ENCODE measurements at regions not wholly inside any gene's neighbourhood (a gene's known extent, or its start where the extent isn't known, plus 50 kb on each side); places are given as distances from the start of the nearest gene placed in this dataset.

DNA sequence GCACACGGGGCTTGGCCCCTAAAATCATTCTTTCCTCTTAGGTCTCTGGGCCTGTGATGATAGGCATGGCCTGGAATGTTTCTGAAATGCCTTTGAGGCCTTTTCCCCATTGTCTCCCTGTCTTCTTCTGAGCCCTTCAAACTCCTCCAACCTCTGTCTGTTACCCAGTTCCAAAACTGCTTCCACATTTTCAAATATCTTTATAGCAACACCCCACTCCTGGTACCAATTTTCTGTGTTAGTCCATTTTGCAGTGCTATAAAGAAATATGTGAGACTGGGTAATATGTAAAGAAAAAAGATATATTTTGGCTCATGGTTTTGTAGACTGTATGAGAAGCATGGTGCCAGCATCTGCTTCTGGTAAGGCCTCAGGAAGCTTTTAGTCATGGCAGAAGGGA is 158.8 kb downstream of the TM2D1 start:
- intact Hi-C loops (cut with DNase I; ENCODE audit: low total_unique reads), result no loop called here
- Histone ChIP-seq H3K27me3 (replicated peaks in 1 of 7) (no peaks in the 10 kb centered on the region), H3K36me3 (no peaks in the 10 kb centered on the region), H3K27ac (no peak overlapping the region), H3K9me3 (peaks cover 4 to 37% (median 25%) of the 10 kb centered on the region in 8 donors), H3K4me3 (no peak overlapping the region), H3K4me1 (no peaks in the 10 kb centered on the region)
- DNase-seq, result no peak
- 60 to 100% (median 91%) methylated on average over 1 of the region's 1 CpG for WGBS, 5 donors
- TF ChIP-seq POLR2AphosphoS5 (IDR thresholded peaks at IDR 0.05) (no peak), POLR2A (IDR thresholded peaks at IDR 0.05) (no peak)
- TF ChIP-seq, protein P1, sequence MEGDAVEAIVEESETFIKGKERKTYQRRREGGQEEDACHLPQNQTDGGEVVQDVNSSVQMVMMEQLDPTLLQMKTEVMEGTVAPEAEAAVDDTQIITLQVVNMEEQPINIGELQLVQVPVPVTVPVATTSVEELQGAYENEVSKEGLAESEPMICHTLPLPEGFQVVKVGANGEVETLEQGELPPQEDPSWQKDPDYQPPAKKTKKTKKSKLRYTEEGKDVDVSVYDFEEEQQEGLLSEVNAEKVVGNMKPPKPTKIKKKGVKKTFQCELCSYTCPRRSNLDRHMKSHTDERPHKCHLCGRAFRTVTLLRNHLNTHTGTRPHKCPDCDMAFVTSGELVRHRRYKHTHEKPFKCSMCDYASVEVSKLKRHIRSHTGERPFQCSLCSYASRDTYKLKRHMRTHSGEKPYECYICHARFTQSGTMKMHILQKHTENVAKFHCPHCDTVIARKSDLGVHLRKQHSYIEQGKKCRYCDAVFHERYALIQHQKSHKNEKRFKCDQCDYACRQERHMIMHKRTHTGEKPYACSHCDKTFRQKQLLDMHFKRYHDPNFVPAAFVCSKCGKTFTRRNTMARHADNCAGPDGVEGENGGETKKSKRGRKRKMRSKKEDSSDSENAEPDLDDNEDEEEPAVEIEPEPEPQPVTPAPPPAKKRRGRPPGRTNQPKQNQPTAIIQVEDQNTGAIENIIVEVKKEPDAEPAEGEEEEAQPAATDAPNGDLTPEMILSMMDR (IDR thresholded peaks at IDR 0.05 in 8 of 11, conservative IDR thresholded peaks at IDR 0.05 in 3 of 11), result no peak

DNA sequence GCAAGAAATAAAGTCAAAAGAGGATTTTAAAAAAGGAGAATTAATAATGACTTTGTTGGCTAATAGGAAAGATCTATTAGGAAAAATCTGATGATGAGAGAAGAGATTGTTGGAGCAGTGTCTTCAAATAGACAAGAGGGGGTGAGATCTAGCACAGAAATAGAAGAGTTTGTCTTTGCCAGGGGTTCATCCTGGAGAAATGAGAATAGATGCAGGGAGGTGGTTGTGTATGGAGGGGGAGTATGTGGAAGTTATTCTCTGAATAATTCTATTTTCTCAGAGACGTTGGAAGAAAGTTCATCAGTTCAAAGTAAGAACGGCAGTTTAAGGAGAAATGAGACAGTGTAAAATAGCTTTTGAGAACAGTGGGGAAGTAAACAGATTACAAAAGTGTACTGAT is 161.3 kb downstream of the TM2D1 start:
- TF ChIP-seq, protein P1 (IDR thresholded peaks at IDR 0.05 in 8 of 11, conservative IDR thresholded peaks at IDR 0.05 in 3 of 11), result no peak
- no peak for TF ChIP-seq POLR2AphosphoS5 (IDR thresholded peaks at IDR 0.05)
- no peak for TF ChIP-seq POLR2A (IDR thresholded peaks at IDR 0.05)
- intact Hi-C loops (cut with DNase I; ENCODE audit: low total_unique reads), result no loop called here
- Histone ChIP-seq H3K9me3 (peaks cover 4 to 37% (median 25%) of the 10 kb centered on the region in 8 donors), H3K27me3 (replicated peaks in 1 of 7) (no peaks in the 10 kb centered on the region), H3K4me3 (no peak overlapping the region), H3K27ac (no peak overlapping the region), H3K4me1 (no peaks in the 10 kb centered on the region), H3K36me3 (no peaks in the 10 kb centered on the region)
- DNase-seq, result no peak
- 78 to 85% (median 78%) methylated on average over 2 of the region's 2 CpGs for WGBS, 5 donors

DNA sequence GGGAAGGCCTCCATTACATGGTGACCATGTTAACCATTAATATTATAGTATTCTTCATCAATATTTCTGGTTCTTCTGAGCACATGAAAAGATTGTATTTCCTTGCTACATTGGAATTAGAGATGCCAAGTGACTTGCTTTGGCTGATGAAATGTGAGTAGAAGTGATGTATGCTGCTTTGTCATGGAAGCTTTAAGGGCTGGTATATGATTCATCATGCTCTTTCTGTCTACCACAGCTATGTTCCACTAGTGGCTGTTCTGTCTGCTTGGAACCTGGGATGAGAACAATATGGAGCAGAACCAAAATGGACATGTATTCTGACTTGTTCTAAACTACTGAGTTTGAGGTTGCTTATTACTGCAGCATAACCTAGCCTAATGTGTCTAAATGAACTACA is 163.3 kb downstream of the TM2D1 start:
- Histone ChIP-seq H3K27me3 (replicated peaks in 1 of 7) (no peaks in the 10 kb centered on the region), H3K36me3 (no peaks in the 10 kb centered on the region), H3K4me1 (no peaks in the 10 kb centered on the region), H3K27ac (no peak overlapping the region), H3K9me3 (peaks cover 4 to 28% (median 20%) of the 10 kb centered on the region in 8 donors), H3K4me3 (no peak overlapping the region)
- TF ChIP-seq, protein P1 (IDR thresholded peaks at IDR 0.05 in 8 of 11, conservative IDR thresholded peaks at IDR 0.05 in 3 of 11), result no peak
- TF ChIP-seq POLR2A (IDR thresholded peaks at IDR 0.05) (no peak), POLR2AphosphoS5 (IDR thresholded peaks at IDR 0.05) (no peak)
- DNase-seq, result no peak
- intact Hi-C loops (cut with DNase I; ENCODE audit: low total_unique reads), result no loop called here

DNA sequence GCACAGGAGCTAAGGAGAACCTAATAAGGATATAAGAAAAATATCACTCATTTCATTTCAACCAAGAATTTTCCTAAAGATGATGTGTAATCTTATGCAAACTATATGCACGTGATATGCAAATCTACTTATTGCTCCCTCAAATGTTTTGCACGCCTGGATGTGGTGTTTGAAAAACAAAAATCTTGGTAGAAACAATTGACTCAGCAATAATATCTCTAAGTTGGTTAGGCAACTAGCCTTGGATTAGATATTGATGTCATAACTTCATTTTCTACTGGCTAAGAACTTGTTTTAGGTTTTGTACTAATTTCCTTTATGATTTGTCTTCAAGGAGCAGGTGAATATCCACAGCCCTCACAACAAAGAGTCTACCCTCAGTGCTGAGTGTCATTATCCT is 164.6 kb downstream of the TM2D1 start:
- Histone ChIP-seq H3K27me3 (replicated peaks in 1 of 7) (no peaks in the 10 kb centered on the region), H3K9me3 (peaks cover 0 to 26% (median 16%) of the 10 kb centered on the region in 8 donors), H3K36me3 (no peaks in the 10 kb centered on the region), H3K27ac (no peak overlapping the region), H3K4me1 (no peaks in the 10 kb centered on the region), H3K4me3 (no peak overlapping the region)
- TF ChIP-seq POLR2AphosphoS5 (IDR thresholded peaks at IDR 0.05), result no peak
- TF ChIP-seq, protein P1 (IDR thresholded peaks at IDR 0.05 in 8 of 11, conservative IDR thresholded peaks at IDR 0.05 in 3 of 11), result no peak
- no peak for TF ChIP-seq POLR2A (IDR thresholded peaks at IDR 0.05)
- WGBS, 5 donors, result 79 to 90% (median 83%) methylated on average over 2 of the region's 2 CpGs
- intact Hi-C loops (cut with DNase I; ENCODE audit: low total_unique reads), result no loop called here
- DNase-seq, result no peak
